GM21423 (cell line): ENCODE measurements at regions not wholly inside any gene's neighbourhood (a gene's known extent, or its start where the extent isn't known, plus 50 kb on each side); places are given as distances from the start of the nearest gene placed in this dataset.
"Not testable (repeated sequence)": the region's sequence is repeated elsewhere in the genome, so short reads cannot be mapped to it uniquely, and the experiment has no call there.

Experiments
- ATAC-seq: cut with Tn5 transposase; IDR thresholded peaks from one replicate; pipeline ENCODE4 v1.9.1; 2021; ENCODE audit warnings: mild to moderate bottlenecking, moderate library complexity; ENCODE audit not compliant: unreplicated experiment

DNA sequence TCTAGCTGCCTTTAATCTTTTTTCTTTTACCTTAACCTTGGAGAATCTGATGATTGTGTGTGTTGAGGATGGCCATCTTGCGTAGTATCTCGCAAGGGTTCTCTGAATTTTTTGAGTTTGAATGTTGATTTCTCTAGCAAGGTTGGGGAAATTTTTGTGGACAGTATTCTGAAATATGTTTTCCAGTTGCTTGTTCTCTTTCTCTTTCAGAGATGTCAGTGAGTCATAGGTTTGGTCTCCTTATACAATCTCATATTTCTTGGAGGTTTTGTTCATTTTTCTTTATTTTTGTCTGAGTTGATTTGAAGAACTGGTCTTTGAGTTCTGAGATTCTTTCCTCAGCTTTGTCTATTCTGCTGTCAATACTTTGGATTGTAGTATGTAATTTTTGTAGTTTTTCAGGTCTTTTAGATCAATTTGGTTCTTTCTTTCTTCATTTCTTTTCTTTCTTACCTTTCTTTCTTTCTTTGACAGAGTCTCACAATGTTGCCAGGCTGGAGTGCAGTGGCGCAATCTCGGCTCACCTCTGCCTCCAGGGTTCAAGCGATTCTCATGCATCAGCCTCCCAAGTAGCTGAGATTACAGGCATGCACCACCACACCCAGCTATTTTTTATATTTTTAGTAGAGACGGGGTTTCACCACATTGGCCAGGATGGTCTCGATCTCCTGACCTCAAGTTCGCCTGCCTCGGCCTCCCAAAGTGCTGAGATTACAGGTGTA, 366.4 kb upstream of the RASGRP1 start:
- ATAC-seq, result no peak

DNA sequence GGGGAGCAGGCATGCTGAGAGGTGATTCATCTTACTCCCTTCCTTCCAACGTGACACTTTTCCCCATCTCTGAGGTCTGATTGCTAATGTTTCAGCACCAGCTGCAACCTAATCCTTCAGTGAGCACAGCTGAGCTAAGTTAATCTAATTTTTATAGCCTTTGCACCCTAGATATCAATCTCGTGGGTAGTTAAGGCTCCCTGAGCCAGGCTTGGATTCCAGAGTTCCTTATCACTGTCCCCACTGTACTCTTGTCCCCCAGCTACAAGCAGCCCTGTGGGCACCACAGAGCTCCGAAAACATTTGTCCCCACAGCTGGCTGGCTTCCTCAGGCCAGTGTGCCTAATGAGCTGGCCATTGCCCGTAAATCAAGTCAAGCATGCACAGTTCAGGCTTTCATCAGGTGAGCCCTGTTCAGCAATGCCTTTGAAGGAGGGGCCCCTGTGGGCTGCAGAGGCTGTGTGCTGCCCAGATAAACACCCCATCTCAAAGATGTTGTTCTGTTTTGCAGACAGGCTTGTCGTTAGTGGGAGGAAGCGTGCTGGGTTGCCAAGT, 376.9 kb upstream of the RASGRP1 start:
- ATAC-seq, result no peak

DNA sequence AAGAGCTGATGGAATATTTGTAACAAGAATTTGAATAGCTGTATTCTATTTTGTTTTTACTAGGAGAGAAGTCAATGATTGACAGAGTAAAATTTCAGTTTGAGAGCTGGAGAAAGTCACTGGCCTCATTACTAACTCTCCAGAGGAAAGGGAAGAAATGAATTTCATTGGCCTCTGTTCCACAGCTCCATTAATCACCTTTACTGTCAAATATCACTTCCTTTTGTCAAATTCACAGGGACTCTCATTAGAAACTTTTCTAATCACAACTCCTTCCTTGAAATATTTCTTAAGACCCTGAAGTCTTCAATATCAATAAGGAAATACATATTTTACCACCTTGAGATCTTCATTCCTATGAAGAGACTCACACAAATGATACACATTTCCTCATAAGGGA, 379.9 kb upstream of the RASGRP1 start:
- ATAC-seq, result no peak

DNA sequence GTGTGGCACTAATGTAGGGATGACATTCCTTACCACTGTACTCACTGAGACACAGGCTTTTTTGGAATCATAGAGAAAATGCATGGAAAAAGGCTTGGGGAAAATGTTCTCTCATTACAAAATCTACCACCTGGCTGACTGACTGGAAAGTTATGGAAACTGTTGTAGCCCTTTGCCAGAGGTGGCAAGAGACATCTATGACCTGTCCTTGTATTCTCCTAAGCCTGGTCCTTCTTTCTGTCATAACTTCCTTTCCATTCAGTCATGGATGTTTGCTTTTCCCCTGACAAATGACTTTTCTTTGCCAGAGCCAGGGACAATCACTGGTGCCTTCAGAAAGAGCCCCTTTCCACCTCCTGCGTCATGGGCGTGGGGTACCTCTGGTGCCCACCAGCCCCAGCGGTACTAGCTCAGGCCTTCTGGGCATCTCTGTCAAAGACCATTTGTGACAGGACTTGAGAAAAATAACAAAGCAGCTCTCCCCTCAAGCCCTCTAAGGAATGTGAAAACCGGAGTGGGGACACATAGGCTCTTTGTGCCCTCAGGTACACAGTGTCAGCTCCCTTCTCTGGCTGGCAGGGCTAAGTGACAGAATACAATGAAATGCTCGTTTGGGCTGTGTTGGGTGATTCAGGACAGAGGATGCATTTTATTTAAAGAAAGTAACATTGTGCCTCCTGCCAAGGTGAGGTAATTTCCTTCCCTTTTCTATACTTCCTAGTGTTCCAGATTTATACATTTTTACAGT, 381.1 kb upstream of the RASGRP1 start:
- no peak for ATAC-seq

DNA sequence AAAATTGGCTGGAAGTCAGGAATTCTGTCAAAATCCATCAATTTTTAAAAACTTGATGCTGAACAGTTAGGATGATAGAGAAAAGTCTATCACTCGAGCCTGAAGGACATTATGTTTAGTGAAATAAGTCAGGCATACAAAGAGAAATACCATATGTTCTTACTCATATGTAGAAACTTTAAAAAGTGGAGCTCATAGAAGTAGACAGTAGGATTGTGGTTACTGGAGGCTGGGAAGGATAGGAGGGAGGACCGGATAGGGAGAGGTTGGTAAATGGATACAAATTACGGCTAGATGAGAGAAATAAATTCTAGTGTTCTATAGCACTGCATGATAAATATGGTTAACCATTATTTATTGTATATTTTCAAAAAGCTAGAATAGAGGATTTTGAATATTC, 389.5 kb upstream of the RASGRP1 start:
- ATAC-seq, result no peak

DNA sequence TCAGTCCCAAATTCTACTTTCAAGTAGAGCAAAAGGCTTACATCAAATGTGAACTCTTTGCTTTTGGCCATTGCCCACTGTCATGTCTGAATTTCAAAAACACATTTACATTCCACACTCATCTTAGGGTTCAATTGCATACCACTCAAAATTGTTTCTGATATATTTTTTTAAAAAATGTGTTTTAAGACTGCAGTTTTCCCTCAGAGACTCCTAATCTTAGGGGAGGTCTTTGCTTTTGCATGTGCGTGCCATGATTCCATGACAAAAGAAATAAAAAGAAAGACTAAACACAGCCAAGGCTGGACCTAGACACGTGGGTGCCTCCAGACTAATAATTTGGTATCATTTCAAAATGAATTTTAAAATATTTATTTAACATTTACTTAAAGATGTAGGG, 396.8 kb upstream of the RASGRP1 start:
- ATAC-seq, result no peak

DNA sequence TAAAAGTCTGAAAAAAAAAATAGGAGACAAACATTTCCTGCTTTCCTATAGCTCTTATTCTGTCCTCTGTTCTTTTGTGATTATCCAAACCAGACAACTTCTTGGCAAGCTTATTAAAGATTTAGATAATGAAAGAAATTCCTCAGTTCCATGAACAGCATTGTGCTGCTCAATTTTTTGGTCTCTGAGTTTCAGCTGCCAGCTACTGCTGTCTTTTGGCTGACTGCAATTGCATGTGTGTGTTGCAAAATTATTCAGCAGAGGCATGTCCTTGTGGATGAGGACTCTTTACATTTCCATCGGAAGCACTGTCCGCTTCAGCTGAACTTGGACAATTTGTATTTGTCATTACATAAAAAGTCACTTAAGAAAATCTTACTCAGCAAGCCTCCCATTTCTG, 397.3 kb upstream of the RASGRP1 start:
- no peak for ATAC-seq

DNA sequence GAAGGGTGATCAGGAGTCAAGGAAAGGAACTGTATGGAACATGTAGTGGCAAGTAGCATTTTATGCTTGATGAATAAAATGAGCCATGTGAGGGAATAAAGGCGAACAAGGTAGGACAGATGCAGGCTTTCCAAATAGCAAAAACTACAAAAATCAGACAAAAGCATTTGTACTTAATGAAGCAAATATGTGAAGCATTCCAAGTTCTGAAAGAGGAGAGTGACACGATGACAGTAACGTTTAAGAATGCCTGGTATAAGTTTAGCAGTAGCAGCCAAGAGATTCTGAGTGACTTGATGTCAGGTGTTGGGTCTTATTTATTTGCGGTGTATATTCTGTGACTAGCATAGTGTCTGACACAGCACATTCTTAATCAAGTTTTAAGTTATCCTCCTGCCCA, 408.2 kb upstream of the RASGRP1 start:
- ATAC-seq, result no peak

DNA sequence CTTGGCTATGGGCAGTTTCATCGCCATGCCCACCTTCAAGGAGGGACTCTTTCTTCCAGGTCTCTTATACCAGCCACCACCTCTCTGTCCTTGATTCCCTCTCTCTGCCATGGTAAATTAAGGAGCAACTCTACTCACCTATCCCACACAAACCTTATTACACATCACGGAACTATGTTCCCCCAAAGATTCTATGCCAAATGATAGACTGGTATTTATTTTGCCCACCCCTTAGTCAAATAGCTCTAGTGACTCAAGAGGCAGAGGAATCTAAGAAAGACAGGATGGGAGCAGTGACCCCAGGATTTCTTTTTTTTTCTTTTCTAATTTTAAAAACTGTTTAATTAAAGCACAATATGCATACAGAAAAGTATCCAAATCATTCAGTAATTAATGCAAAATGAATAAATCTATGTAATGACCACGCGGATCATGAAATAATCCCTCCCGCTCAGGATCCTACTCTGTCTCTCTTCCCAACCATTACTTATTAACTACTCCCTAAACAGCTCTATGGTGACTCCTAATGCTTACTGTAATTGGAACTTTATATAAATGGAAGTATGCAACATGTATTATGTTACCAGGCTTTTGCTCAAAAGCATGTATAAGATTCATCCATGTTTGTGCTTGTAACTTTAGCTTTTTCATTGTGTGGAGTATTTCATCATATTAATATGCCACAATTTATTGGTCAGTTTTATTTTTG, 410.8 kb upstream of the RASGRP1 start:
- ATAC-seq, result no peak

DNA sequence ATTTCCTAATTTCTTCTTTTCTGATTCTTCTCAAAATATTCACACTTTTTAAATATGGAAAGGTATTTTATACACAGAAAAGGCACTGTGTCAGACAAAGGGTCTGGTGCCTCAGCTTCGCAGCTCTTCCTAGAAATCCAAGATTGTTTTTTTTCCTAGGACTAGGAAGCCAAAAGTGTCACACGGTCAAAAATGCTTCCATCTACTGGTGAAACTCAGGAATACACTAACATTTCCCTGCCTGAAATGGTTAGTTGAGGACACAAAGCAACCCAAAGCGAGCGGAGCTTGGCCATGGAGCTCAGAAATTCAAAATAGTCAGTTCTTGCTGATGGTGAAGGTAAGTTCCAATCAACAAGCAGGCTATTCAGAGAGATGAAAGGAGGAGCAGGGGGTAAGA, 426.5 kb upstream of the RASGRP1 start:
- no peak for ATAC-seq

DNA sequence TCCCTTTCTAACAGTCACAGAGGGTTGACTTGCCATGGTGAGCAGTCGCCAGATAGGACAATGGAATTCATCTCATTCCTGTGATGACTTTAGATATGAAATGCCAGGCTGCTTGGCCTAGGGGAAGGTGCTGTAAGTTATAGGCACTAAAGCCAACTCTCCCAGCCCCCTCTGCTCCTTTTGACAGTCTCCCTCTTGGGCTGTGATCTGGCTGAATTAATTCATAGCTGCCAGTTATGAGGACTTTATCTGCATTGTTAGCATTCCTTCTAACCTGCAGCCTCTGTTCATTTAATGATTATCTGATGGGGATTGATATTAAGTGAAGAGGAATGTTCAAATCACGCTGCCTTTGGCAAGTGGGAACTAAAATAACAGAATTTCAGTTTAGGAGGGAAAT, 427.1 kb upstream of the RASGRP1 start:
- ATAC-seq, result no peak

DNA sequence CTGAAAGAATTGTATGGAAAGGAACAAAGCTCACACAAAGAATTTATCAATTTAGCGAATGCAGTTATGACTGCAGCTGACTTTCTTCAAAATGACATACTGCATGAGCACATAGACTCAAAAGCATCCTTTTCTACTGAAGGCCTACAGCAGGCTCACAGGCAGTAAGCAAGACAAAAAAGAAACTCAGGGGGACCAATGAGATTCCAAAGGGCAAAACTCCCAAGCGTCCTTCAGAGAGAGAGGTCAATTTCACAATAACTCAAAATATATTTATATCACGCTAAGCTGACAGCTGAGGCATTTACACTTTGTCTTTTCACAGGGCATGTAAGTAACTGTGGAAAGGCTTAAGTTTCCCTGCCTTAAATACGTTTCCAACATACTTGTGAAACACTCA, 427.9 kb upstream of the RASGRP1 start:
- ATAC-seq, result no peak

DNA sequence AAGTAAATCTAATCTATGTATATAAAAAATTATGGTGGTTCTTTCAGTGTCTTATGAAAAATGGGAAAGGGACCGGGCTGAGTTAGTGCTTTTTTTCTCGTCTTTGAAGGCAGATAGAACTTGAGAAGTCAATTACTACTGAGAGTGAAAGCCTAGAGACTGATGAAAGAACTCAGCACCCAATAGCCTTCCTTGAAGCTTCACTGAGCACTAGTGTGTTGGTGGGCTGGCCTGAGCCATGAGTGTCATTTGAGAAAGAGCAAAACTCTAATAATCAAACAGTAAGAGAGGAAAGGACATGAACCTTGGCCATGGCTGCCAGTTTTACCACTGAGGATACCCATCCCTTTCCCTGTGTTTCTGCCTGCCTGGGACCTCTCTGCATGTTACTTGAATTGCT, 428.3 kb upstream of the RASGRP1 start:
- ATAC-seq, result no peak

DNA sequence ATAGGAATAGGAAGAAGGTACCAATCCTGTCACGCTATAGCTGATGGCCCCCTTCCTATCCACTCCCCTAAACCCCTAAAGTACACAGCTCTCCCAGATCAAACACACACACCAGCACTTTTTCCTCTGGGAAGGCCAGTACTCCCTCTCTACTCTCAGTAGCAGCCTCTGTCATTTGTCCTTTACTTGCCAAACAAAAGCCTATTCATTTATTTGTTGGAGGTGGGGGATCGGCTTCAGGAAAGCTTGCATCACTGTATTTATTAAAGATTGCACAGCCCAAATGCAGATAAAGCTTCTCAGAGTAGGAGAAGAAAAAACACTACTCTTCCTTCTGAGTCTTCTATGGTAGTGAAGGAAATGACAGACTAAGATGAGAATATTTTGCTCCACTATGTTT, 429.7 kb upstream of the RASGRP1 start:
- no peak for ATAC-seq

DNA sequence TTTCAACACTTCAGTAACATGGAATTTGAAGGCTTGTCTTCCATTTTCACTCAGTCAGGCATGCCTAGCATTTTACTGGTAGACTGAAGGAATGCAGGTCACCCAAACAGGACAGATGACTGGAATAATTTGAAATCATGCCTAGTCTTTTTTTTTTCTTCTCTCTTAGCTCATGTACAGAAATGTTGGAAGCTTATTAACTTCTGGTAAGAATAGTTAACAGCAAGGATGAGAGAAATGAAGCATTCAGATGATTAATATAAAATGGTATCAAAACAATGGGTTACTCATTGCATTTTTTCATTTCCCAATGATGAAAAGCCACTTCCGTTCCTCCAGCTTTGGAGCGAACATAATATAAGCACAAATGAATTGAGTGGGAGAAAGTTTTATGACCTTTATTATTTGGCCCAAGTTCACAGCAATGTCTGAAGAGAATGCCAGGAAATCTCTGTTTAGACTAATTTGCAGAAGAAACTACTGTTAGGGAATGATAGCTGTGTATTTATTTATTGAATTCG, 431.6 kb upstream of the RASGRP1 start:
- ATAC-seq, result no peak

DNA sequence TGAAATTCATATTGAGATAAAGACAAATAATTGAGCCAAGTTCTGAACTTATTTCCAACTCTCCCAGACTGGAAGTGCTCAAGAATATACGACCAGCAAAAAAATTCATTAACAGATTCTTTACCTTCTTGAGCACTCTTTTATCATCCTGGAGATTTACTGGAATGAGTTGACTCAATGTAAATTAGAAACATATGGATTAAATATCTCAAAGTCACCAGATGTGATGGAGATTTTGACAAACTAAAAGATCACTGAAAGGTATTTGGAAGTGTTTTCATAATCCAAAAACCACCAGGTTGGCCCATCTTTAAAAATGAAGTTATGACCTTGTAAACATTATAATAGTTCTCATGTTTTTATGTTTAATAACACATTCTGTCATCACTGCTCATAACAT, 433.2 kb upstream of the RASGRP1 start:
- ATAC-seq, result no peak

DNA sequence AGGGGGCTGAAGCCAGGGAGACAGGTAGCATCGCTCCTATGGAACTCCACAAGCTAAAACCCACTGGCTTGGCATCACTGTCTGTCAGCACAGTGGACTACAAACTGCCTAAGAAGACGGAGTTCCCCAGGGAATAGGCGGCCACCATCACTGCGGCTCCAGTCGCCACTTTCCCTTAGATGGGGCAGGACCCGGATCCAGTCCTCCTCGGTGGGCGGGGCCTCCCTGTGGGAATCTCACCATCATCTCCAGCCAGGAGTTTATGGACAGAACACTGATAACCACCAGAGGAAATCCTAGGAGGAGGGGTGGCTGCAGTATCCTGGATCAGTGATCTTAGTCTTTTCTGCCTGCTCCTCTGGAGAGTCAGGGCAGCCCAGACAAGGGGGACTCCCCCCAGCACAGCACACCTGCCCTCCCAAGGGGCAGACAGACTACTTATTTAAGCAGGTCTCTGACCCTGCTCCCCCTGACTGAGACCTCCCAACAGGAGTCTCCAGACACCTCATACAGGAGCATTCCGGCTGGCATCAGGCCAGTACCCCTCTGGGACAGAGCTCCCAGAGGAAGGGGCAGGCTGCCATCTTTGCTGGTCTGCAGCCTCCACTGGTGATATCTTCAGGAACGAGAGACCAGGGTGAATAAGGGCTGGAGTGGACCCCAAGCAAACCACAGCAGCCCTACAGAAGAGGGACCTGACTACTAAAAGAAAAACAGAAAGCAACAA, 435.6 kb upstream of the RASGRP1 start:
- no peak for ATAC-seq

DNA sequence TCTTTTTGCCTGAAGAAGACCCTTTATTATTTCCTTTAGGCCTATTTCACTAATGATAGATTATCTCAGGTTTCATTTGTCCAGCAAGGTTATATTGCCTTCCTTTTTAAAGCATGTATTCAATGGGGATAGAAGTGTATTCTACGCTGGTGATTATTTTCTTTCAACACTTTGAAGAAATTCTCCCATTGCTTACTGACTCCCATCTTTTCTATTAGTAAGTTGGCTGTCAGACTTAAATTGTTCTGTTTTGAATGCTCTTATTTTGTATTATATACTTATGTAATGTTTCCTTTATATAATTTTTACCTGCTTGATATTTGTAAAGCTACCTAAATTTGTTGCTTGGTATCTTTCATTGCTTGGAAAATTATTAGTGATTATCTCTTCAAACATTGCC, 445.1 kb upstream of the RASGRP1 start:
- no peak for ATAC-seq

DNA sequence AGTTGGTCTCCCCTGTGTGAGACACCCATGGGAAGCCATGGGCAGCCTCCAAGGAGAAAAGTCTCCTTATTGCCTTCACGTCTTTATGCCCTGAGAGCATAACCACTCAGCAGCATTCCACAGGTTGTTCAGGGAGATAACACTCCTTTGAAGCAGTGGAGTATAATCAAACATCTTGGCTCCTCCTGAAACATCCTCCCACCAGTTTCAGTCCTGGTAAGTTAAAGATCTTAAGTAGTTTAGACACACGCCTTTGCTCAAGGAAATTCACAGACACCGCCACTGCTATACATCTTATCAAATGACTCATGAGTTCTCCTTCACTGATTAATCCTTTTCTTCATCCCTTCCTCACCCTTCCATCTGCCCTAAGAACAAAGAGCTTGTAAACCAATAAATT, 446.5 kb upstream of the RASGRP1 start:
- not testable (repeated sequence) for ATAC-seq

DNA sequence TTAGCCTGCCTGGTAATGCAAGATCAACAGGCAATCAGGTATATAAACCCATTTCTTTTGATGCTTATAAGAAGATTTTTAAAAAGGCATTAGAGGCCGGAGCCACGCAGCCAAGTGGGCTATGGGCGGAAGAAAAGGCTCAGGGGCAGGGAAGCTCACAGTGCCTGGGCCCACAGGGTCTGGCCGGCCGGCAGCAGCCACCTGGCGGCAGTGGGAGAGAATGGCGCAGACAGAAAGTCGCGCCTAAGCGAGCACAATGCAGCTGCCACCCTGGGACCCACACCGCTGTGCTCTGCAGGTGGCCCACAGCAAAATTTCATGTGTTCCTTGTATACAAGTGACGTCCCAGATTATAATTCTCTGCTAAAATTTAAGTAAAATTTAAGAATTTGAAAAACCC, 448.6 kb upstream of the RASGRP1 start:
- no peak for ATAC-seq

DNA sequence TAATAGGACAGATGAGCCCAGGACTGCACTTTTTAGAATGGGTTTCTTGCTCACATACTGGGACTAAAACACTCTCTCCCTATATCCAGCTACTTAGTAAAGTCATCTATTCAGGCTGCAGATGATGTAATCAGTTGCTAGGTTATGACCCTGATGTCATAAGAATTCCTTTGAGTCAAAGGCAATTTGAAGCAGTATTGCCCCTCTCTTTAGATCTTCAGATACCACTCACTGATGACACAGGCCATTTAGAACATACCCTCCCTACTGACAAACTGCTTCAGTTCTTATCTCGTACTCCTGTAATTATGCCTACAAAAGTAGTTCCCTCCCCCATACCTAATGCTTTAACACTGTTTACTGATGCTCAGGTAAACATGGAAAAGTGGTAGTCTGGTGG, 450.1 kb upstream of the RASGRP1 start:
- ATAC-seq, result no peak
